Activated CD4-positive, alpha-beta T cell treated with anti-CD3 and anti-CD28 coated beads, Interleukin-2, amount 10 ng/mL, durations not matched to agents 7 days and 5 days (primary cell): ENCODE measurements at regions not wholly inside any gene's neighbourhood (a gene's known extent, or its start where the extent isn't known, plus 50 kb on each side); places are given as distances from the start of the nearest gene placed in this dataset.

Experiments
- CTCF ChIA-PET: fragments of 350-600 bp; sonication (Branson Sonifier 250); formaldehyde crosslinking; loops from one replicate; lab custom pipeline; 2021; ENCODE audit warnings: antibody characterized with exemption; lab: Charles Lee
- POLR2A ChIA-PET: fragments of 350-600 bp; sonication (Branson Sonifier 250); formaldehyde crosslinking; loops from one replicate; lab custom pipeline; 2021; ENCODE audit warnings: antibody characterized with exemption; lab: Charles Lee
- DNase-seq: peaks from one replicate; pipeline ENCODE4 v3.0.0-alpha.2; 2020
- H3K27ac Mint-ChIP-seq: one replicate; pipeline ENCODE4 v1.8.0; 2021; ENCODE audit warnings: mild to moderate bottlenecking, moderate library complexity, mixed read lengths
- H3K27me3 Mint-ChIP-seq: one replicate; pipeline ENCODE4 v1.8.0; 2021; ENCODE audit warnings: mixed read lengths
- H3K36me3 Mint-ChIP-seq: one replicate; pipeline ENCODE4 v1.8.0; 2021; ENCODE audit warnings: low read depth, mixed read lengths
- H3K4me1 Mint-ChIP-seq: one replicate; pipeline ENCODE4 v1.8.0; 2021; ENCODE audit warnings: mixed read lengths
- H3K4me3 Mint-ChIP-seq: one replicate; pipeline ENCODE4 v1.8.0; 2021; ENCODE audit warnings: mild to moderate bottlenecking, moderate library complexity, mixed read lengths
- H3K9me3 Mint-ChIP-seq: one replicate; pipeline ENCODE4 v1.8.0; 2021; ENCODE audit warnings: mixed read lengths

- no peaks in the 10 kb centered on the region for H3K9me3 Mint-ChIP-seq
- H3K4me3 Mint-ChIP-seq: no peak overlapping the region
- no peaks in the 10 kb centered on the region for H3K36me3 Mint-ChIP-seq
- no peaks in the 10 kb centered on the region for H3K4me1 Mint-ChIP-seq
- no peak overlapping the region for H3K27ac Mint-ChIP-seq
- ChIA-PET POLR2A (no interaction called here), CTCF (no interaction called here)
- no peaks in the 10 kb centered on the region for H3K27me3 Mint-ChIP-seq
- DNase-seq: no peak
Observed at GRCh38 chr9:14389146-14389545, 75.2 kb upstream of the NFIB start.

DNA sequence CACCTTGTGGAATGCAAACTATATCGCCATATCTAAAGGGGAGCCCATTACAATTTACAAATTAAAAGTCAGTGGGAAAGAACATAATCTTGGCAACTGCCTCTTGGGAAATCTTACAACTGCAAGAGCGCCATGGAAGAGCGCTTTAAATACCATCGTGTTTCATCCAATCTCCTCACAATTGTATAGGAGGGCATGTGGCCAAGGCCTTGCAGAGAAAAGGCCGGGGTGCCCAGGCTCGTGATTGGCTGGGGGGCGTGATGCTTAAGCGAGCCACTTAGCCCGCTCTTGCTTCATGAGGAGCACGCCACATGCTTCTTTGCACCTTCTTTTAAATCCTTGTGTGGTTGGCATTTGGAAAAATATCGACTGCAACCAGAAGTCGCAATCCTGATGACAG lies 69.8 kb upstream of the NFIB start:
- H3K27me3 Mint-ChIP-seq: no peaks in the 10 kb centered on the region
- ChIA-PET POLR2A (no interaction called here), CTCF (no interaction called here)
- no peak for DNase-seq
- no peak overlapping the region for H3K27ac Mint-ChIP-seq
- H3K4me1 Mint-ChIP-seq: no peaks in the 10 kb centered on the region
- no peaks in the 10 kb centered on the region for H3K9me3 Mint-ChIP-seq
- H3K4me3 Mint-ChIP-seq: no peak overlapping the region
- no peaks in the 10 kb centered on the region for H3K36me3 Mint-ChIP-seq

DNA sequence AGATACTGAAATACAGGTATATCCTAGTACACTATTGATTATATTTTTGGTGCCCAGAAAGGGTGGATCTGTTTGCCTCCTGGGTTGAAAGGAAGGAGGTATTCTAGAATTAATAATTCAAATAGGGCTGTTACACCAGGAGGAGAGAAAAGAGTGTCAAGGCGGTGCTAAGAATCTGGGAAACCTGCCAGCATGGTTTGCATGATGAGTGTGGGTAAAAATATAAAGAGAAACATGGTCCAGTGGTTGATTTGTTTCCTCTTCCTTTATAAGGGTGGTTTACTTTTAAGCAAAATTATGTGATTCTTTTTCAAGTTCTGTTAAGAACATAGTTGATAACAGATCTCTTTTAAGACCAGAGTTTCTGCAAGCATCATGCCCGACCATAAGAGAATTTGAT lies 69.4 kb upstream of the NFIB start:
- Mint-ChIP-seq H3K9me3 (no peaks in the 10 kb centered on the region), H3K27me3 (no peaks in the 10 kb centered on the region), H3K4me1 (no peaks in the 10 kb centered on the region), H3K36me3 (no peaks in the 10 kb centered on the region), H3K27ac (no peak overlapping the region), H3K4me3 (no peak overlapping the region)
- CTCF ChIA-PET: no interaction called here
- no peak for DNase-seq
- POLR2A ChIA-PET: no interaction called here

DNA sequence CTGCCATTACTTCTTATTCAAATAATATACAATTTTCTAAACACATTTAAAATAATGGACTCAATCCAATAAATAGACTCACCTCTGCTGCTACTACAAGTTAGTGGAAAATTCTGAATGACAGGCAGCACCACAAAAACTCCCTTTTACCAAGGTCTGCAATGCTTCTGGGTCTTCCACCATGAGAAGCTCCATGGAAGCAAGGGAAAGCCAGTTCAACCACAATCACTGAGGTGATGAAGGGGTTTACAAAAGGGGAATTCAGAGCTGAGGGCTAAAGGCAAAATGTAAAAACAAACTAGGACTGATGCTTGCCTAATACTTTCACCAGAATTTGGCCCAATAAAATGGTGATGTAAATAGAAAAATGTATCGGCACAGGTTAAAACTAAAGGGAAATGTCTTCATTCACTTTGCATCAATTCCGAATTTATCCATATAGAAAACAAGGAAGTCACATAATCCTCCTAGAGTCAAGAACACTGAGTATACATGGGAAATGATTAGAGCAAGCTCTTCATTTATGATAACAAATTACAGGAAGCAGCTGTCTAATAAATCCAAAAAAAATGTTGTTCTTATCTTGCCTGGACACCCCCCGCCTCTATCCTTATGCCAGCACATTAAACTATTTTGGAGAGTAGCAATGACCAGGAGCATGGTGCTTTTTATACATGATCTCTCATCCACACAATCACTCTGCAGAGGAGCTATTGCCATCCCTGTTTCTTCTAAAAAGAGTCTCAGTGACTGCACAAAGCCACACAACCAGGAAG lies 66.3 kb upstream of the NFIB start:
- no peaks in the 10 kb centered on the region for H3K4me1 Mint-ChIP-seq
- no peak for DNase-seq
- no peaks in the 10 kb centered on the region for H3K9me3 Mint-ChIP-seq
- H3K36me3 Mint-ChIP-seq: no peaks in the 10 kb centered on the region
- ChIA-PET POLR2A (no interaction called here), CTCF (no interaction called here)
- no peak overlapping the region for H3K27ac Mint-ChIP-seq
- H3K27me3 Mint-ChIP-seq: no peaks in the 10 kb centered on the region
- no peak overlapping the region for H3K4me3 Mint-ChIP-seq

GRCh38 chr9:14379280-14379679 lies 65.3 kb upstream of the NFIB start:
- H3K36me3 Mint-ChIP-seq: no peaks in the 10 kb centered on the region
- no peaks in the 10 kb centered on the region for H3K27me3 Mint-ChIP-seq
- no peak for DNase-seq
- H3K27ac Mint-ChIP-seq: no peak overlapping the region
- POLR2A ChIA-PET: no interaction called here
- no peak overlapping the region for H3K4me3 Mint-ChIP-seq
- no peaks in the 10 kb centered on the region for H3K9me3 Mint-ChIP-seq
- CTCF ChIA-PET: interaction anchor here (0.6 to 0.7 kb wide), 2 partner anchors 75 to 1030 kb away, joined by 3 to 4 read pairs; no protein-coding TSS in a partner anchor
- no peaks in the 10 kb centered on the region for H3K4me1 Mint-ChIP-seq

- Mint-ChIP-seq H3K4me1 (no peaks in the 10 kb centered on the region), H3K9me3 (no peaks in the 10 kb centered on the region), H3K4me3 (no peak overlapping the region), H3K36me3 (no peaks in the 10 kb centered on the region), H3K27ac (no peak overlapping the region), H3K27me3 (no peaks in the 10 kb centered on the region)
- ChIA-PET POLR2A (no interaction called here), CTCF (no interaction called here)
- DNase-seq: no peak
Observed at GRCh38 chr9:14373706-14374105, 59.8 kb upstream of the NFIB start.

DNA sequence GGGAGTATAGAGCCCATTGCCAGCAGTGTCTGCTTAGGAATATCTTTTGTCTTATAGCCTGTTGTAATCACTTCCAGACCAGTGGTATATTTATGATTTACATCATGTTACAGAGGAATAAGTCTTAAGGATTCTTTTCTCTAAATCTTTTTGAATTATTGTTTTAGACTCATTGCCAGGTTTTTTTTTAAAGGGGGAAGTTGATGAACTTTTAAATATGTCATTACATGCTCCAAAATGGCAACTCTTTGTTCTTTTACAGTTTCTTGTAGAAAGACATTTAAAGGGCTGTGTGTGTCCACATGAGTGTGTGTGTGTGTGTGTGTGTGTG lies 59.4 kb upstream of the NFIB start:
- no peaks in the 10 kb centered on the region for H3K36me3 Mint-ChIP-seq
- no peak for DNase-seq
- H3K9me3 Mint-ChIP-seq: no peaks in the 10 kb centered on the region
- H3K27ac Mint-ChIP-seq: no peak overlapping the region
- ChIA-PET POLR2A (no interaction called here), CTCF (no interaction called here)
- H3K4me3 Mint-ChIP-seq: no peak overlapping the region
- H3K27me3 Mint-ChIP-seq: no peaks in the 10 kb centered on the region
- no peaks in the 10 kb centered on the region for H3K4me1 Mint-ChIP-seq

DNA sequence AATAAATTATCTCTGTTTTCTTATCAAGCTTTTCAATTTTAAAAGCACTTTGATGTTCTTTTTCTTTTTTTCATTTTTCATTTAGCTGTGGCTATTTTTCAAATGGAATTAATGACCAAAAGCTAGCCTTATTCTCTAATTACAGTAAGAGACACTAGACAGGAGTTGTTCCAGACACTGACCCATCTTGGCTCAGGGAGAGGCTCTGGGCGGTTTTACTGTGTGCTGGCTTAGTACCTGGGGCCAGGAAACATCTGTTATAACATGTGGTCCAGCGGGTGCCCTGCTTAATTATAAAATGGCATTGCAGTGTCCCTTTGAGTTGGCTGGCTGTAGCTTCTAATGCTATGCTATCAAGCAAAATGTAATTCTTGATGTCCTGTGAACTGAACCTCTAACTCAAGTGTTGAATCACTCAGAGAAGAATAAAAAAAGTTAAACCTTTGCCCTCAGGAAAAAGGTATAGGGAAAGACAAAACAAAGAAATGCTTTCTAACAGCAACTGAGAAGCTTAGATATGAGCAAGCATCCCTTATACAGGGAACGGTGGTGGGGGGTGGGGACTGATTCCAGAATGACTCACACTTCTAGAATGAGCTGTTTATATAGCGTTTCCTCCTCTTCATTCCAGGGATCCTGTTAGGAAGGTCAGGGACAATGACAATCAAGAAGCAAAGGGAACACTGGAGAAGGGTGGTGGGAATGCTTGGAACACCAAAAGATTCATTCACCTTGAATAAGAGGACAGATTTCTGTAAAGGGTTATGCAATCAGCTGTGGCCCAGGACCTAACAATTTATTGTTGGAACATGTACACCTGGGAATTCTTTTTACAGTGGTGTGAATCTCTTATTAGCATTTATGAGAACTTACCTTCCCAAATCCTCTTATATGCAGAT lies 58.7 kb upstream of the NFIB start:
- Mint-ChIP-seq H3K4me3 (no peak overlapping the region), H3K27ac (no peak overlapping the region), H3K9me3 (no peaks in the 10 kb centered on the region), H3K27me3 (no peaks in the 10 kb centered on the region), H3K4me1 (no peaks in the 10 kb centered on the region), H3K36me3 (no peaks in the 10 kb centered on the region)
- ChIA-PET CTCF (no interaction called here), POLR2A (no interaction called here)
- no peak for DNase-seq

DNA sequence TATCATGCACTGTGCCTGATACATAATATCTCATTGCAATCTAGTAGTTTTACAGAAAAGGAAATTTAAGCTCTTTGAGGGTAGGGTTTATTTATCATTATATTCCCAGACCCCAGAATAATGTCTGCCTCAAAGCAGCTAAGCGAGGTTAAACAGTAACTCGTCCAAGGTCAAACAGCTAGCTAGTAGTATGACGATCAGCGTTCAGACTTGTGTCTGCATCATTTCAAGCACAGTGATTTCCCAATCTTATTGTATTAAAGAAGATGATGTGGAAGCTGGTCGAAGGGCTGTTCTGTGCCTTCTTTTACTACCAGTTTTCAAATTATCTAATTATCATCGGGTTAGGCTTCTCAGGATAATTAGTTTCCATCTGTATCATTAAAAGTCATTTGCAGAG lies 55.1 kb upstream of the NFIB start:
- H3K27me3 Mint-ChIP-seq: no peaks in the 10 kb centered on the region
- CTCF ChIA-PET: interaction anchor here (1.6 kb wide), 1 partner anchor 16 kb away, joined by 3 read pairs; no protein-coding TSS in a partner anchor
- H3K4me1 Mint-ChIP-seq: no peaks in the 10 kb centered on the region
- DNase-seq: no peak
- H3K27ac Mint-ChIP-seq: no peak overlapping the region
- H3K36me3 Mint-ChIP-seq: no peaks in the 10 kb centered on the region
- POLR2A ChIA-PET: no interaction called here
- no peaks in the 10 kb centered on the region for H3K9me3 Mint-ChIP-seq
- no peak overlapping the region for H3K4me3 Mint-ChIP-seq

- Mint-ChIP-seq H3K27me3 (no peaks in the 10 kb centered on the region), H3K27ac (no peak overlapping the region), H3K4me1 (no peaks in the 10 kb centered on the region), H3K36me3 (no peaks in the 10 kb centered on the region), H3K9me3 (no peaks in the 10 kb centered on the region), H3K4me3 (no peak overlapping the region)
- ChIA-PET CTCF (no interaction called here), POLR2A (no interaction called here)
- no peak for DNase-seq
Observed at GRCh38 chr9:14366076-14366475, 52.1 kb upstream of the NFIB start.

- no peaks in the 10 kb centered on the region for H3K4me1 Mint-ChIP-seq
- no peaks in the 10 kb centered on the region for H3K27me3 Mint-ChIP-seq
- ChIA-PET CTCF (no interaction called here), POLR2A (no interaction called here)
- no peak overlapping the region for H3K27ac Mint-ChIP-seq
- no peak overlapping the region for H3K4me3 Mint-ChIP-seq
- no peak for DNase-seq
- H3K9me3 Mint-ChIP-seq: no peaks in the 10 kb centered on the region
- no peaks in the 10 kb centered on the region for H3K36me3 Mint-ChIP-seq
Observed at GRCh38 chr9:14365670-14366069, 51.7 kb upstream of the NFIB start.
